ENCODE measurements at regions not wholly inside any gene's neighbourhood (a gene's known extent, or its start where the extent isn't known, plus 50 kb on each side); places are given as distances from the start of the nearest gene placed in this dataset.

- in situ Hi-C loops (cut with HindIII; ENCODE audit: low sequenced_read_pairs): no loop called here
These were observed 119.0 kb upstream of the CPSF6 start for GRCh38 chr12:69120354-69120753.

GRCh38 chr12:69123311-69123710 is 116.1 kb upstream of the CPSF6 start:
- in situ Hi-C loops (cut with HindIII; ENCODE audit: low sequenced_read_pairs): no loop called here

- in situ Hi-C loops (cut with HindIII; ENCODE audit: low sequenced_read_pairs): no loop called here
These were observed 115.3 kb upstream of the CPSF6 start for GRCh38 chr12:69123919-69124638.

- in situ Hi-C loops (cut with HindIII; ENCODE audit: low sequenced_read_pairs): no loop called here
These were observed 110.4 kb upstream of the CPSF6 start for GRCh38 chr12:69129017-69129416.

- in situ Hi-C loops (cut with HindIII; ENCODE audit: low sequenced_read_pairs): no loop called here
These were observed 109.8 kb upstream of the CPSF6 start for GRCh38 chr12:69129564-69129963.

GRCh38 chr12:69130064-69130463 is 109.3 kb upstream of the CPSF6 start:
- in situ Hi-C loops (cut with HindIII; ENCODE audit: low sequenced_read_pairs): no loop called here

GRCh38 chr12:69131077-69131476 is 108.3 kb upstream of the CPSF6 start:
- in situ Hi-C loops (cut with HindIII; ENCODE audit: low sequenced_read_pairs): no loop called here

- in situ Hi-C loops (cut with HindIII; ENCODE audit: low sequenced_read_pairs): no loop called here
These were observed 102.3 kb upstream of the CPSF6 start for GRCh38 chr12:69136931-69137613.

GRCh38 chr12:69141074-69141473 is 98.3 kb upstream of the CPSF6 start:
- in situ Hi-C loops (cut with HindIII; ENCODE audit: low sequenced_read_pairs): no loop called here

- in situ Hi-C loops (cut with HindIII; ENCODE audit: low sequenced_read_pairs): no loop called here
These were observed 90.1 kb upstream of the CPSF6 start for GRCh38 chr12:69149270-69149669.

- in situ Hi-C loops (cut with HindIII; ENCODE audit: low sequenced_read_pairs): no loop called here
These were observed 89.1 kb upstream of the CPSF6 start for GRCh38 chr12:69150083-69150795.

- in situ Hi-C loops (cut with HindIII; ENCODE audit: low sequenced_read_pairs): no loop called here
These were observed 88.6 kb upstream of the CPSF6 start for GRCh38 chr12:69150796-69151127.

- in situ Hi-C loops (cut with HindIII; ENCODE audit: low sequenced_read_pairs): no loop called here
These were observed 88.1 kb upstream of the CPSF6 start for GRCh38 chr12:69151254-69151764.

GRCh38 chr12:69154585-69155363 is 84.6 kb upstream of the CPSF6 start:
- in situ Hi-C loops (cut with HindIII; ENCODE audit: low sequenced_read_pairs): no loop called here

GRCh38 chr12:69157023-69157655 is 82.2 kb upstream of the CPSF6 start:
- in situ Hi-C loops (cut with HindIII; ENCODE audit: low sequenced_read_pairs): no loop called here

GRCh38 chr12:69161829-69162228 is 77.5 kb upstream of the CPSF6 start:
- in situ Hi-C loops (cut with HindIII; ENCODE audit: low sequenced_read_pairs): no loop called here

GRCh38 chr12:69163681-69164362 is 75.5 kb upstream of the CPSF6 start:
- in situ Hi-C loops (cut with HindIII; ENCODE audit: low sequenced_read_pairs): no loop called here

- in situ Hi-C loops (cut with HindIII; ENCODE audit: low sequenced_read_pairs): no loop called here
These were observed 71.7 kb upstream of the CPSF6 start for GRCh38 chr12:69167648-69168165.

- in situ Hi-C loops (cut with HindIII; ENCODE audit: low sequenced_read_pairs): no loop called here
These were observed 71.0 kb upstream of the CPSF6 start for GRCh38 chr12:69168363-69168762.

- in situ Hi-C loops (cut with HindIII; ENCODE audit: low sequenced_read_pairs): no loop called here
These were observed 70.5 kb upstream of the CPSF6 start for GRCh38 chr12:69168828-69169227.

Data from endothelial cell of hepatic sinusoid (primary cell).